GM18507 (cell line): ENCODE measurements at regions not wholly inside any gene's neighbourhood (a gene's known extent, or its start where the extent isn't known, plus 50 kb on each side); places are given as distances from the start of the nearest gene placed in this dataset.
"Not testable (repeated sequence)": the region's sequence is repeated elsewhere in the genome, so short reads cannot be mapped to it uniquely, and the experiment has no call there.

Source experiments
- DNase-seq: peaks from one replicate; pipeline ENCODE4 v3.0.0; 2011; ENCODE audit warnings: low read depth; ENCODE audit not compliant: insufficient read length; ENCODE audit errors: extremely low spot score
- FAIRE-seq: peaks from 2 replicates; lab custom pipeline; 2011; peaks lifted over from hg19 to GRCh38; lab: Jason Lieb, UNC

DNA sequence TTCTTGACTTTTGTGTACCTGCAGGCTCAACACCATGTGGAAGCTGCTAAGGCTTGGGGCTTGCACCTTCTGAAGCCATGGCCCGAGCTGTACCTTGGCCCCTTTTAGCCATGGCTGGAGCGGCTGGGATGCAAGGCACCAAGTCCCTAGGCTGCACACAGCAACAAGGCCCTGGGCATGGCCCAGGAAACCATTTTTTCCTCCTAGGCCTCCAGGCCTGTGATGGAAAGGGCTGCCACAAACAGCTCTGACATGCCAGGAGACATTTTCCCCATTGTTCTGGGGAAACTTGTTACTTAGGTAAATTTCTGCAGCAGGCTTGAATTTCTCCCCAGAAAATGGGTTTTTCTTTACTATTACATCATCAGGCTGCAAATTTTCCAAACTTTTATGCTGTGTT, 387.4 kb downstream of the GBA3 start:
- not testable (repeated sequence) for FAIRE-seq, DNase-seq

DNA sequence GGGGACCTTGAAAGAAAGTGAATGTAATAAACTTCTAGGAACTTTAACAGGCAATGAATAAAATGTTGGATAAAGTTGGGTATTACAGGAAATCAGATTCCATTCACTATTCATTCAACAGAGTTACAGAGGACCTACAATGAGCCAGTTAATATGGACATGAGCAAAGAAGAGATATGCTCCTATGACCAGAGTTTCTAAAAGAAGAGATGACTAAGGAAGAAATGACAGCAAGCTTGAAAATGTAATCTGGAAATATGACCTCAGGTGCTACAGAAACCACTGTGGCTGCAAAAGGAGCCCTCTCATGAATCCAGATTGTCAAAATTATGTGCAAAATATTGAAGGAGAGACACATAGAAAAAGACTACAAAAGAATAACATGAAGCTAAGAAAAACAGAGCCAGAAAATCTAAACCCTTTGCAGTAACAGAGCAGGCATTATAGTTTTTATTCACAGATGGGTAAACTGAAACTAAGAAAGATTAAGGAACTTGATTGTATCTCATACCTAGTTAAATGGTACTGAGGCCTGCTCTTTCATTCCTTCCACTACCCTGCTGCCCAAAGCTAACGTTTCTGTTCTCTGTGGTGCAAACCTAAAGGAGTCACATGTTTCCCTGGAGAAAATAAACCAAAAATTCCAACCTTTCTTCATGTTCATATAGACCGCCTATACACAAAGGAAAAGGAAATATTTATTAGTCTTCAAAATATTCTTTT, 378.3 kb downstream of the GBA3 start:
- DNase-seq (no peak), FAIRE-seq (no peak)

DNA sequence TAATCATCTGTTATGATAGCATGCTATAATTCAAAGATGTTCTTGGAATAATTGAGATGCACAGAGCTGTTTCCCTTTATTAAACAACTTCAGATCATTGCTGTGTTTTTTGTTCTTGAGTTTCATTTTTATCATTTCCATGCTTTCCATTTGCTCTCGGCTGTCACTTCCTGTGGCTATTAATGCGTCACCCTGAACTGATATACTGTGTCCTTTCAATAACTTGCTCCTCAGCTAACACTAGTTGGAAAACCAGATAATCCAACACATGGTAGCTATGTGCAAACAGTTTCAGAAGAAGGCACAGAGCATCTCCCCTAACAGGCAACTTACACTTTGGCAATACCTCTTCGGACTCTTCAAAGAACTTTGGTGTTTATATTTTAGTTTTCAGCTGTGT, 376.0 kb downstream of the GBA3 start:
- no peak for FAIRE-seq
- no peak for DNase-seq

DNA sequence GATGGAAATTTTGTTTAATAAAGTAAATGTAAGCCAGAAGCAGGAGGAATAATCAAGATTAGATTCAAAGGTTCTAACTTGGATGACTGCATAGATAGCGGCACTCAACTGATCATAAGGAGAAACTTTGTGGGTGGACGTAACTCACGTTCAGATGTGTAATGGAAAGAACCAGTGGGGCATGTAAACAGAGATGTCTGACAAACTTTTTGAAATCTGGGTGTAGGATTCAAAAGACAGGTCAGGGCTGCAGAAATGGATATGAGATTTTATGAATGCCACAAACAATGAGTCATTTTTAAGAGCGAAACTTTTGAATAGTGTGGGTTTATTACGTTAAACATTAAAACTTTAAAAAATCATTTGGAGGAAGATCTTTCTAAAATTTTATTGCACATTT, 375.6 kb downstream of the GBA3 start:
- FAIRE-seq (no peak), DNase-seq (no peak)

DNA sequence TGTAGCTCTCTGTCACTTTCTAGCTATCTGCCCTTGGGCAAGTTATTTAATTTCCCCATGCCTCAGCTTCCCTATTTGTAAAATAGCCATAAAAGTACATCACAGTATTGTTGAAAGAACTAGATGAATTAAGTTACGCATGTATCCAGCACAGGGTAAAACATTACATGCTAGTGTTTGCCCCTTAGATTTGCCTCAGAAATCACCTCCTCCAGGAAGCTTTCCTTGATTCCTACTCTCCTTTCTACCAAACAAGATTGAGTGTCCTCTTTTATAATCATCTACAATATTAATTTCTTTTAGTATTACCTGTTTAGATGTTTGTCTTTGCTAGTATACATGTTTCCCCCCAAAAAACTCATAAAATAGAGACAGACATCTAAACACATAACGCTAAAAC, 369.5 kb downstream of the GBA3 start:
- FAIRE-seq (no peak), DNase-seq (no peak)

DNA sequence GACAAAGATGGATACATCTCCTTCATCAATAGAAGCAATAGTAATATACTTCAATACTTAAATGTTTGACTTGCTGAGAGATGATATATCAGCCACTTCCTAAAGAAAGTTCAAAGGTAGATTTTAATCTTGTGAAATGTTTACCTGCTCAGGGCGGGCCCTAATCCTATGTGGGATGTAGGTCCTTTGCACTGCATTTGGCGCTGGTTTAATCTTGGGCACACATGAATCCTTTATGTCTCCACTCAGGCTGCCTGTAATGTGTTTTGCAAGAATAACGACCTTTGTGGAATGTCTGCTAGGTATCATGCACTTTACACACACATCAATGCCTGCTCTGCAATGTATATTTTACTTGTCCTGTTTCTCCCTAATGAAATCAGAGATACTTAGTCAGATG, 368.7 kb downstream of the GBA3 start:
- DNase-seq: no peak
- FAIRE-seq: no peak

DNA sequence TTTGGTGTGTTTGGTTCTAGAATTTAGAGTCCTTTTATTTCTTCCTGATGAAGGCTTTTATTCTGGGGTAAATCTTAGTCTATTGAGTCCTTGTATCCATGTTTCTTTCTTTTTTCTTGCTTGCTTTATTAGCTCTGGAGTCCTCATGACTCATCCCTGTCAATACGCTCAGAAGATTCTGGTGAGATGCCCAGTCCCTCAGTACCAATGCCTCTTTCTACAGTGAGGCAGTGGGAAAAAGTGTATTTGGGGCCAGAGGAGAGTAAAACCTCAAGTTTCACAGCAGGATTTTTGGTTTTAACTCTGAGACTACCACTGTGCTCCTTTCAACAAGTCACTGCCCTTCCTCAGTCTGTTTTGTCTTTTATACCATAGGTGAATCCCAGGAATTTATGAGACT, 368.0 kb downstream of the GBA3 start:
- DNase-seq (no peak), FAIRE-seq (no peak)

DNA sequence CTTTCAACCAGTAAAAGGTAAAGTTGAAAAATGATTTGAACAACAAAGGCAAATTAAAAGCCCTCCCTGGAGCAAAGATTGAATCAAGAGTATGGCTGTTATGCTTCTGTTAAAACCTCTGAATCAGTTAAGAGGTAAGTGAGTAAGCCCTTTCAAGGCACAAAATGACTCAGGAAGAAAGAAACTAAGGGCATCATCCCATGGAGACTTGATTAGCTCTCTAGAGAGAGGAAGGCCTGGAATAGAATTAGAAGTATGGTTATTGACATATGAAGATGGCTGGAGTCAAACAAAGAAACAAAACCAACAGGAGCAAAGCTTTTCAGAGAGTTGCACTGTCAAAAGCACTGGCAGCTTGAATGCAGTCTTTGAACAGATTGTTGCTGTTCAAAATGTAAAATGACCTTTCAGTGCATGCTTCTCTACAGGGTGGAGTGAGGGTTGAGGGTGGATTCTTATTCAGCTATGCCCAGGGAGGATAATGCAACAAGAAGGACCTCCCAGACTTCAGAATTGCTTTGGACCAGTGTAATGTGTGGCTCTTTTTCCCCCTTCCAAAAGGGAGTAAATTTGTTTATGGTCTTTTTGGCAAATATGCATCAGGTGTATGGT, 365.5 kb downstream of the GBA3 start:
- FAIRE-seq: no peak
- no peak for DNase-seq

DNA sequence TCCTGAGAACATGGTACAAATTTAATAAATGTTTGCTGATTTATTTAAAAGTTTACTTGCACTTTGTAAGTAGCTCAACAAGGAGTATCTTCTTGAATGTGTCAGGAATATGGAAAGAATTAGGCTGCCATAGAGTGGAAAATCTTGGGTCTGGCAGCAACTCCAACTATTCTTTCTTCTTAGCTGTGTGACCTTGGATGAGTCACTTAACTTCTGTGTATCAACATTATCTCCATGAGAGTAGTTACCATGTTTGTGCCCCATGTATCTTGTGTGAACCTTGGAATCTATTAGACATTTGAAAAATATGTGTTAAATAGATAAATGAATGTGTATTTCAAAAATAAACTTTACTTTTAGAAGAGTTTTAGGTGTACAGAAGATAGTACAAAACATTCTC, 348.8 kb downstream of the GBA3 start:
- DNase-seq (no peak), FAIRE-seq (no peak)

DNA sequence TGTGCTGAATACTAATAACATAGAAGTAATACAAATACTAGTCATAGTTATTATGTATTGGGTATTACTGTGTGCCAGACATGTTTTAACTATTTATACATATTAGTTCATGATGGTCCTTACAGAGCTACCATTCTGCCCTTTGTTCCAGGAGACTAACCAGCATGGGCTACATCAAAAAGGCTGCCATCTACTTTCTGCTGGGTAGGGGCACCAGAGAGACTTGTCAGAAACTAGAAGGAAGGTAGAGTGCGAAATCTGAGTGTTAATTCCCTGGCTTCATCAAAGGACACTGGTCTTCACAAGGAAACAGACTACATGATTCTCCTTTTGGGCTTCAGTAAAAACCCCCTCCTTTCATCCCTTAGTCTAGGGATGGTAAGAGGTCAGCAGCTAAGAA, 347.8 kb downstream of the GBA3 start:
- FAIRE-seq: no peak
- DNase-seq: no peak

DNA sequence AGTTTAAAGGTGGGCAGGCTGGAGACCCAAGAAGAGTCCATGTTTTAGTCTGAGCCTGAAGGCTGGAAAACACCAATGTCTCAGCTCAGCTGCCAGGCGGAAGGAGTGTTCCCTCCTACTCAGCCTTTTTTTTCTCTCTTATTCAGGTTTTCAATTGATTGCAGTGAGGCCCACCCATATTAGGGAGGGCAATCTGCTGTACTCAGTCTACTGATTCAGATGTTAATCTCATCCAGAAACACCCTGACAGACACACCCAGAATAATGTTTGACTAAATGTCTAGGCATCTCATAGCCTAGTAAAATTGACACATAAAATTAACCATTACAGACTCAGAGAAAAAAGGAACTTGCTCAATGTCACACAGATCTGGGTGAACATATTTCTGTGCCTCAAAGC, 347.1 kb downstream of the GBA3 start:
- DNase-seq (no peak), FAIRE-seq (no peak)

DNA sequence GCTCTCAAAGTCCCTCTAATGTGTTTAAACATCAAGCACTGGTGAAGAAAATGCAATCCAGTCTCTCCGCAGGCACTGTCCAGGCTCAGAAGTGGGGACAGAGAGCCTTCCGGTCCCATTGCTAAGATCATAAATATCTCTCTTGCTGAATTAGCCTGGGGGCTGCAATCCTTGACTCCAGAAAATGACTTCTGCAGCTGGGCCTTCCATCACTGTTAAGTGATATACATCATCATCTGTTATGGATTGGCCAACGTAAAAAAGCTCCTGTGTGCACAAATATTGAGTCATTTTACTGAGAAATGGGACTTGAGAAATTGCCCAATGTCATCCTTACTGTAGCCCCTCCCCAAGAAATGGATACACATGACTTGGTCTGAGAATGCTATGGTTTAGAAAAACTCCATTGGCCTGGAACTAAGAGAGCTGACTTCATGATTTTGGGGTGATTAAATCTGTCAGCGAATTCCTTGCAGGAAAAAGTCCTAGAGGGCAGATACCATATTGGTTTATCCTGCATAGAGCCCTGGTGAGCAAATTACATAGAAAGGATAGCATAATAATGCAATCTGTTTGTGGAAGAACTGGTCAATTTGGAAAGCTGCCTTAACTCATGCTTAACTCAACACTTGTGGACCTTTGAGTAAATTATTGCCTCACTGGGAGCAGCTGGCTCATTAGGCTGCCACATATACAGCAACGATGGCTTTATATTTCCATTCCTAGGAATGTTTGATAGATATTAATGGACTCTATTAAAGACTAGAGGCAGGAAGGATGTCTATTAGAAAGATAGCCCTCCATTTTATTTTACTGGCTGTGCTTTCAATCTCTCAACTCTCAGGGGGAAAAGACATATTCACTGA, 346.1 kb downstream of the GBA3 start:
- no peak for FAIRE-seq
- no peak for DNase-seq

DNA sequence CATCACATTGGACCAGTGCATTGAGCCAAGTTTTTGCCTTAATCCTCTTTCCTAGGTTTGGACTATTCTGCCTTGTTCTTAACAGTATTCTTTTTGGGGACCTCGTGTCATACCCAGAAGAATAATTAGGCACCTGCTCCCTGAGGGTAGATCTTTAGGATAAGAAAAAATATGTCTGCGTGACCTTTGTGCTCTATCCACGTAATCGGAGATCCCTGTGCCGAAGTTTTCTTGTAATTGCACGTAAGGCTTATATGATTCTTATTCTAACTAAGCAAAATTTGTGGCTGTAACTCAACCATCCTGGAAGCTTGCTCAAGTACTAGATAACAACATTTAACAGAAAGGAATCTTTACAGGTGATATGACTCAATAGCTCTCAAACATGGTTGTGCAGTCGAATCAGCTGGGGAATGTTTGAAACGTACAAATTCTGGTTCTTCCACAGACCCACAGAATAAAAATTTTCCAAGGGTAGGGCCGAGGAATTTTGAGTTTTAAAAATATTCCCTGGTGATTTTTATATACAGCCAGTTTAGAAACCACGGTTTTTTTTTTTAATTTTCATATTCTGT, 344.3 kb downstream of the GBA3 start:
- FAIRE-seq: no peak

DNA sequence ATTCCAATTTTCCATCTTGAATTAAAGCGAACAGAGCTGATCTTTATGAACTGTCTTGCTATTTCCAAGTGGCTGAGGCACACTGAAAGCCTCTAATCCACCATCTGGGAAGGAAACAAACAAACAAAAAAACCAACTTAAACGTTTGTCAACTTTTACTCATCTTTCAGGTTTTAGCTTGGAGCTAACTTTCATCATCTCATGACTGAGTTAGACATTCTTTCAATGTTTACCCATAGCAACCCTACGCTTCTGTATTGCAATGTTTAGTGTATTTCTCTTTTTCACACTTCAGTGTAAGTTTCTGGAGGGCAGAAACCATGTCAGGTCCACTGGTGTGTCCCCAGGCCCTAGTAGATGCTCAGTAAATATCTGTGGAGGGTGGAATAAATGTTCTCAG, 343.8 kb downstream of the GBA3 start:
- DNase-seq: no peak
- FAIRE-seq: no peak

More for the DNA sequence above, 344.3 kb downstream of the GBA3 start:
- no peak for DNase-seq

DNA sequence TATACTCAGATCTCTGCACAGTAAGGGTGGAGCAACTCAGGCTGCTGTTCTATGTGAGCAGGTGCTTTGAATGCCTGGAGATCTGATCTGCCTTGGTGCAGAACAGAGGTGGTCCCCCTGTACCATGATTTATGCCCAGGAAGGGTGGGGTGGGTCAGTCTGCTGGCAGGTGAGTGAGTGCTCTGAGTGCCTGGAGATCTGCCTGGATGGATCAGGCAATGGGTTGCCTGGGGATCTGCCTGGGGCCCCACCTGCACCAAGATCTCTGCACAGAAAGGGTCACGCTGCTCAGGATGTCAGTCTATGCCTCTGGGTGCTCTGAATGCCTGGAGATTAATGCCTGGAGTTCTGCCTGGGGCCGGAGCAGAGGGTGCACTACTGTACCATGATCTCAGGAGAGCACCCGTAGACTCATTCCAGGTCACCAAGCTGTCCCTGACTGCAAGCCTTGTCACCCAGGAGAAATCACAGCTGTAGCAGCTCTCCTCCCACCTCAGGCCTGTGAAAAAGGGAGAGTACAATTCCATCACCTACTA, 342.9 kb downstream of the GBA3 start:
- no peak for DNase-seq
- no peak for FAIRE-seq

DNA sequence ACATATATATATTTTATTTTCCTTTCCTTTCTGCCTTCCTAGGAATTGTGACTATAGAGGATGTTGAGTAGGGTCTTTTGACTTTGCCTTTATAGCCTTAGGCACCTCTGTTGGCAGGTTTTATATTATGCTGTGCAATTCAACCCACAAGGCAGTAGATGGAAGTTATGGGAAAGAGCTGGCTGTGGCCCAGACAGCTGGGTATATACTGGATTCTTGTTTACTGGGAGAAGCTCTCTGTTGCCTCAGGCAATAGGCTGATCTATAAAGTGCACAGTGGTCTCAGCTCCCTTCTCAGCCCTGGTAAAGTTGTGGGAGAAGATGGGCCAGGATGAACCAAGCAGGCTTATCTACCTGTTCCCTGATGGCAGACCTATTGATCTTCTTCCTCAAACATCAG, 342.0 kb downstream of the GBA3 start:
- no peak for DNase-seq
- no peak for FAIRE-seq

DNA sequence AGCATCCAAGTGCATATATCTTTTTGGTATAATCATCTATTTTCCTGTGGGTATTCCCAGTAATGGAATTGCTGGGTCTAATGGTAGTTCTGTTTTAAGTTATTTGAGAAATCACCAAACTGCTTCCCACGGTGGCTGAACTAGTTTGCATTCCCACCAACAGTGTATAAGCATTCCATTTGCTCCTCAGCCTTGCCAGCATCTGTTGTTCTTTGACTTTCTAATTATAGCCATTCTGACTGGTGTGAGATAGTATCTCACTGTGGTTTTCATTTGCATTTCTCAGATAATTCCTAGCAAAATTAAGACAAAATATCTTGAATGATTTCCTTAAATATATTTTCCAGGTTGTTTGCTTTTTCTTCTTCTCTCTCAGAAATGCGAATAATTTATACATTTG, 341.1 kb downstream of the GBA3 start:
- FAIRE-seq: no peak
- DNase-seq: no peak

DNA sequence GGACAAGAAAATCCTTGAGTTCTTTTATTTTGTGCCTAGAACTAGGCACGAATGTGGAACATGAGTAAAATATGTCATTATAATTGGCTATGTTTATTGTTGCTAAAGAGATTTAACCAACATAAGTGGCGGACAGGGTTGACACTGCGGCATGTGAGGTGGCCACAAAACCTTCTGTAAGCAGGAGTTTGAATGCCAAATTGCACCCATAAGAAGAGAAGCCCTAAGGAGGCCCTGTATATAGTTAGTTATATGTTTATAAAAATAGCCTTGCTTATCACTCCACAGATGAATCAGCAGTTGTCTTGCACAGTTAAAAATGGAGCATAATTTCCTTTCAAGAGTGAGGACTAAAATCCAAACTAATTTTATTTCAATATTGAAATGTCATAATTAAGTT, 336.1 kb downstream of the GBA3 start:
- DNase-seq: no peak
- FAIRE-seq: no peak

DNA sequence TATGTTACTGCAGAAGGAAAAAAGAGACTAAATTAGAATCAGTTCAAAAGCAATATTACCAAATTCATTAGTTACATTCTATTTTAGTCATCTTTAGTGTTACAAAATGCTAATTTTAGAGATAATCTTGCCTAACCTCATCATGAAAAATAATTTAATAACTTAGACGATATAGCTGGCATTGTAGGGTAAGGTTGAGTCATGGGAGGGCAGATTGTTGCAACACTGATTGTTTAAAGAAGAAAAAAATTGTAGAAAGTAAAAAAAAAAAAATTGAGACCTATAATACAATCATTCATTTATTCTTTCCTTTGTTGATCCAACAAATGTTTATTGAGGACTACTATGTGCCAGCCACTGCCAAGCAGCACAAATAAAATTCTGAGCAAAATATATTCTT, 330.9 kb downstream of the GBA3 start:
- DNase-seq: no peak
- FAIRE-seq: no peak

DNA sequence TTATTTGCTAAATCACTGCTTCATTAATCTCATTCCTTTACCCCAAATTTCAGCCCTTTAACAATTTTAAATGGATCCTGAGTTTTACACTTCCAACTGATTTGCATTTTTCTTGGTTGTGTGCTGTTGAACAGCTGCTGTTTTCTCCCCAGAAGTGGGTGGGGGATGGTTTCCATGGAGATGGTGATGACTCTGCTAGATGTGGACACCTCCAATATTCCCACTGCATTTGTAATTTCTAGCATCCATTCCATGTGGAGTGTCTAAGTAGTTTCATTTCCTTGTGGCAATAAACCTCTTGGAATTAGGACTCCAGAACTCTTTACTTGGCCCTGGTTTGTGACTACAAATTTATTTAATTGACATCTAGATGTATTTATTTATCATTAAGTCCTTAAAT, 330.4 kb downstream of the GBA3 start:
- FAIRE-seq: no peak
- DNase-seq: no peak
